HG02610 (cell line): ENCODE measurements at regions not wholly inside any gene's neighbourhood (a gene's known extent, or its start where the extent isn't known, plus 50 kb on each side); places are given as distances from the start of the nearest gene placed in this dataset.

Experiments
- ATAC-seq: cut with Tn5 transposase; IDR thresholded peaks from one replicate; pipeline ENCODE4 v1.9.1; 2021; ENCODE audit warnings: mild to moderate bottlenecking, moderate library complexity; ENCODE audit not compliant: unreplicated experiment

GRCh38 chr2:236793023-236794011 lies 223.7 kb downstream of the ACKR3 start:
- ATAC-seq = no peak

- no peak for ATAC-seq
Measured at GRCh38 chr2:236794176-236794957, 224.7 kb downstream of the ACKR3 start.

GRCh38 chr2:236795169-236795860 lies 225.7 kb downstream of the ACKR3 start:
- no peak for ATAC-seq

GRCh38 chr2:236795861-236796219 lies 226.2 kb downstream of the ACKR3 start:
- ATAC-seq = no peak

- ATAC-seq = no peak
Measured at GRCh38 chr2:236796236-236796635, 226.6 kb downstream of the ACKR3 start.

GRCh38 chr2:236797411-236797810 lies 227.8 kb downstream of the ACKR3 start:
- no peak for ATAC-seq

GRCh38 chr2:236798491-236798890 lies 228.9 kb downstream of the ACKR3 start:
- no peak for ATAC-seq

GRCh38 chr2:236799391-236800026 lies 229.9 kb downstream of the ACKR3 start:
- ATAC-seq = no peak

- ATAC-seq = no peak
Measured at GRCh38 chr2:236802862-236803261, 233.2 kb downstream of the ACKR3 start.

- ATAC-seq = no peak
Measured at GRCh38 chr2:236803621-236804020, 234.0 kb downstream of the ACKR3 start.

GRCh38 chr2:236805800-236806531 lies 236.3 kb downstream of the ACKR3 start:
- no peak for ATAC-seq

- no peak for ATAC-seq
Measured at GRCh38 chr2:236809716-236810115, 240.1 kb downstream of the ACKR3 start.

- no peak for ATAC-seq
Measured at GRCh38 chr2:236811062-236811656, 241.5 kb downstream of the ACKR3 start.

- ATAC-seq = no peak
Measured at GRCh38 chr2:236813766-236814165, 244.1 kb downstream of the ACKR3 start.

- ATAC-seq = no peak
Measured at GRCh38 chr2:236814593-236814992, 245.0 kb downstream of the ACKR3 start.

GRCh38 chr2:236815746-236816145 lies 246.1 kb downstream of the ACKR3 start:
- no peak for ATAC-seq

- no peak for ATAC-seq
Measured at GRCh38 chr2:236816197-236817170, 246.9 kb downstream of the ACKR3 start.

- ATAC-seq = no peak
Measured at GRCh38 chr2:236818281-236819045, 248.8 kb downstream of the ACKR3 start.
